ENCODE measurements at regions not wholly inside any gene's neighbourhood (a gene's known extent, or its start where the extent isn't known, plus 50 kb on each side); places are given as distances from the start of the nearest gene placed in this dataset.

GRCh38 chr9:11968631-11969030 is 724.6 kb upstream of the TYRP1 start:
- TF ChIP-seq FOXM1 (IDR thresholded peaks at IDR 0.05; ENCODE audit: borderline replicate concordance) (no peak), L3MBTL2 (conservative IDR thresholded peaks at IDR 0.05) (no peak), SUZ12 (IDR thresholded peaks at IDR 0.05) (no peak), ELF4 (IDR thresholded peaks at IDR 0.05) (no peak), ARNT (IDR thresholded peaks at IDR 0.05) (no peak), BHLHE40 (IDR thresholded peaks at IDR 0.05; ENCODE audit: borderline replicate concordance) (no peak), FOXK2 (IDR thresholded peaks at IDR 0.05) (no peak), SP1 (IDR thresholded peaks at IDR 0.05) (no peak), HDGF (IDR thresholded peaks at IDR 0.05; ENCODE audit: borderline replicate concordance) (no peak), ZNF384 (IDR thresholded peaks at IDR 0.05) (no peak), PKNOX1 (IDR thresholded peaks at IDR 0.05) (no peak), FOXA1 (IDR thresholded peaks at IDR 0.05) (no peak), LEF1 (IDR thresholded peaks at IDR 0.05; ENCODE audit: borderline replicate concordance) (no peak), NFRKB (IDR thresholded peaks at IDR 0.05) (no peak), TARDBP (IDR thresholded peaks at IDR 0.05) (no peak), CTBP1 (IDR thresholded peaks at IDR 0.05; ENCODE audit: borderline replicate concordance) (no peak)
- ChIA-PET POLR2A (no interaction called here), CTCF (no interaction called here)
- DNase-seq (ENCODE audit: extremely low spot score) = no peak

- no peak for DNase-seq (ENCODE audit: extremely low spot score)
- POLR2A ChIA-PET = no interaction called here
- CTCF ChIA-PET = no interaction called here
- TF ChIP-seq L3MBTL2 (conservative IDR thresholded peaks at IDR 0.05) (no peak), BHLHE40 (IDR thresholded peaks at IDR 0.05; ENCODE audit: borderline replicate concordance) (no peak)
Measured at GRCh38 chr9:11973011-11973410, 720.2 kb upstream of the TYRP1 start.

DNA sequence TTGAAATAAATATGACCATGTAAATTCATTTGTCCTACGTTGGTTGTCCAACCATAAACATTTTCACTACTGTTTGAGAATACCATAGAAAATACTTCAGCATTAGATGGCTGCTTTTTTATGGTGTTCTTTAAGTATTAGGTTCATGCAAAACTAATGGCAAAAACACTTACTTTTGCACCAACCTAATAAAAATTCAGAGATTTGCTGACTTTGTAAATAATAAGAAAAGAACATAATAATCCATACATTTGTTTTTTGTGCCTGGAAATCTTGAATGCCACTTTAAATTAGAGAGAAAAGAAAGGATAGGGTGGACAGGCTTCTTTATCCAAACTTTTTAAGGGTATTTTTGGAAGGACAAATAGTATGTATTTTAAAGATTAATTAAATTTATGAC is 719.7 kb upstream of the TYRP1 start:
- DNase-seq (ENCODE audit: extremely low spot score) = no peak
- ChIA-PET POLR2A (no interaction called here), CTCF (no interaction called here)
- TF ChIP-seq TARDBP (IDR thresholded peaks at IDR 0.05) = no peak
- no peak for TF ChIP-seq L3MBTL2 (conservative IDR thresholded peaks at IDR 0.05)

DNA sequence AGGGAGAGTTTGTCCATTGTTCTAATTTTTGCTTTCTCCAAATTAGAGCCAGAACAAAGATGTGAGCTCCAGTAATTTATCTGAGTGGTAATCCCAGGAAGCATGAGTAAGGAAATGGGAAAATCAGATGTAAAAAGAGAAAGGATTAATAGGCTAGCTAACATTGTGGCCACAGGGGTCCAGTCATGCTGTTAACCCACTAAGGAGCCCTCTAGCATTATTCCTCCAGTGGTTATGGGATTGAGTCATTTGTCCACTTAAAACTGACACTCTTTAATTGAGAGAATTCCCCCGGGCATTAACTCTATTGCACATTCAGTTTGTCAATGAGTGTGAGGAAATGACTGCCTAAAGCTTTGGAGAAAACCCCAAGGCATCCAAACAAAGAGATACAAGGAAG is 700.3 kb upstream of the TYRP1 start:
- POLR2A ChIA-PET = no interaction called here

DNA sequence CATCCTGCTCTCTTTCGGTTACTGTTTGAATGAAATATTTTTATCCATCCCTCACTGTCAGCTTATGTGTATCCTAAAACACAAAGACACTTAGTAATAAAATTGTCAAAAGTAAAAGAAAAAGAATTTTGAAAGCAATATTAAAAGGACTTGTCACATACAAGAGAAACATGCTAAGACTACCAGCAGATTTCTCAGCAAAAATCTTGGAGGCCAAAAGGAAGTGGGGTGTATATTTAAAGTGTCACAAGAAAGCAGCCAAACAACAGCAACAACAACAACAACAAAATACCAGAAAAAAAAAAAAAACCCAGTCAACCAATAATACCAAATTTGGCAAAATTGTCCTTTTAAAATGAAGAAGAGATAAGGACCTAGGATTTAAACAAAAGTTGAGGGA is 678.7 kb upstream of the TYRP1 start:
- DNase-seq (ENCODE audit: extremely low spot score) = no peak
- ChIA-PET CTCF (no interaction called here), POLR2A (no interaction called here)
- TF ChIP-seq SUZ12 (IDR thresholded peaks at IDR 0.05) (no peak), CTBP1 (IDR thresholded peaks at IDR 0.05; ENCODE audit: borderline replicate concordance) (no peak), TARDBP (IDR thresholded peaks at IDR 0.05) (no peak), FOXK2 (IDR thresholded peaks at IDR 0.05) (no peak), ELF4 (IDR thresholded peaks at IDR 0.05) (no peak), FOXA1 (IDR thresholded peaks at IDR 0.05) (no peak), HDGF (IDR thresholded peaks at IDR 0.05; ENCODE audit: borderline replicate concordance) (no peak), PKNOX1 (IDR thresholded peaks at IDR 0.05) (no peak), FOXM1 (IDR thresholded peaks at IDR 0.05; ENCODE audit: borderline replicate concordance) (no peak), L3MBTL2 (conservative IDR thresholded peaks at IDR 0.05) (no peak), ARNT (IDR thresholded peaks at IDR 0.05) (no peak), NFRKB (IDR thresholded peaks at IDR 0.05) (no peak), LEF1 (IDR thresholded peaks at IDR 0.05; ENCODE audit: borderline replicate concordance) (no peak), ZNF384 (IDR thresholded peaks at IDR 0.05) (no peak)

More for the DNA sequence above, 700.3 kb upstream of the TYRP1 start:
- CTCF ChIA-PET = no interaction called here
- no peak for DNase-seq (ENCODE audit: extremely low spot score)
- no peak for TF ChIP-seq L3MBTL2 (conservative IDR thresholded peaks at IDR 0.05)

DNA sequence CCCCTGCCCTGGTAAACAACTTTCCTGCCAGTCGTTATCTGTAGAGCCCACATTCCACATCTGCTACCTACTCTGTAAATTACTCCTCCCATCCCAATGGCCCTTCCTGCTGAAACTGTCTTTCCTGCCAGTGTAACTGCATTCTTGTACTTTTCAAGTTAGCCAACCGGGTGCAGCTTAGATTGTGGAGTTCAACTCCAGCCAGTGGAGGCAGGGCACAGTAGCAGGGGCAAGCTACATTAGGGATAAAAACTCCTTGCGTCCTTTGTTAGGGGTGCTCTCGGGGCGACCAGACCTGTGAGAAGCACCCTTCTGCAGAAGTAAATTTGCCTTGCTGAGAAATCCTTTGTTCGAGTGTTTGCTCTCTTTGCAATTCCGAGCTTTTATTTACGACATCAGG is 639.0 kb upstream of the TYRP1 start:
- POLR2A ChIA-PET = no interaction called here
- TF ChIP-seq SP1 (IDR thresholded peaks at IDR 0.05) (no peak), PKNOX1 (IDR thresholded peaks at IDR 0.05) (no peak), L3MBTL2 (conservative IDR thresholded peaks at IDR 0.05) (no peak), TARDBP (IDR thresholded peaks at IDR 0.05) (no peak), FOXK2 (IDR thresholded peaks at IDR 0.05) (no peak), HDGF (IDR thresholded peaks at IDR 0.05; ENCODE audit: borderline replicate concordance) (no peak), SUZ12 (IDR thresholded peaks at IDR 0.05) (no peak), FOXM1 (IDR thresholded peaks at IDR 0.05; ENCODE audit: borderline replicate concordance) (no peak), FOXA1 (IDR thresholded peaks at IDR 0.05) (no peak), CTBP1 (IDR thresholded peaks at IDR 0.05; ENCODE audit: borderline replicate concordance) (no peak), NFRKB (IDR thresholded peaks at IDR 0.05) (no peak), LEF1 (IDR thresholded peaks at IDR 0.05; ENCODE audit: borderline replicate concordance) (no peak), ARNT (IDR thresholded peaks at IDR 0.05) (no peak), ELF4 (IDR thresholded peaks at IDR 0.05) (no peak), BHLHE40 (IDR thresholded peaks at IDR 0.05; ENCODE audit: borderline replicate concordance) (no peak), ZNF384 (IDR thresholded peaks at IDR 0.05) (no peak)
- CTCF ChIA-PET = no interaction called here
- no peak for DNase-seq (ENCODE audit: extremely low spot score)

DNA sequence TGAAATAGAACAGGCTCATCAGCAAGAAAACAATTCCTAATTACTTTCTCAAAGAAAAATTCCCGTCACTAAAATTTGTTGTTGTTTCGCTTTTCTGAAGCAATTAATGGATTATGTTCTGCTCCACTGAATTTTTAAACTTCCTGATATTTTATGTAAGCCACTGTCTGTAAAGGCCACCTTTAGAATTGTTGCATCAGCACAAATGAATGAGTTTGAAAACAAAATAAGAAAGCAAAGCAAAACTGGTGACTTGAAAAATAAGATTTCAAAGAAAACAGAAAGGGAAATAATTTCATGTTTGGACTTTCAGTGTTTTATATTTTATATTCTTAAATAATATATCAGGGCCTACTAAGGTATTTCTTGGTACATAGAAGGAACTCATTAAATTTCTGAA is 636.3 kb upstream of the TYRP1 start:
- CTCF ChIA-PET = no interaction called here

More for the DNA sequence above, 636.3 kb upstream of the TYRP1 start:
- POLR2A ChIA-PET = no interaction called here
- TF ChIP-seq CTBP1 (IDR thresholded peaks at IDR 0.05; ENCODE audit: borderline replicate concordance) (no peak), FOXA1 (IDR thresholded peaks at IDR 0.05) (no peak), FOXK2 (IDR thresholded peaks at IDR 0.05) (no peak), SP1 (IDR thresholded peaks at IDR 0.05) (no peak), HDGF (IDR thresholded peaks at IDR 0.05; ENCODE audit: borderline replicate concordance) (no peak), ZNF384 (IDR thresholded peaks at IDR 0.05) (no peak), LEF1 (IDR thresholded peaks at IDR 0.05; ENCODE audit: borderline replicate concordance) (no peak), FOXM1 (IDR thresholded peaks at IDR 0.05; ENCODE audit: borderline replicate concordance) (no peak), NFRKB (IDR thresholded peaks at IDR 0.05) (no peak), SUZ12 (IDR thresholded peaks at IDR 0.05) (no peak), ELF4 (IDR thresholded peaks at IDR 0.05) (no peak), PKNOX1 (IDR thresholded peaks at IDR 0.05) (no peak), ARNT (IDR thresholded peaks at IDR 0.05) (no peak), TARDBP (IDR thresholded peaks at IDR 0.05) (no peak)
- no peak for DNase-seq (ENCODE audit: extremely low spot score)
